BLaER1 (cell line): ENCODE measurements at regions not wholly inside any gene's neighbourhood (a gene's known extent, or its start where the extent isn't known, plus 50 kb on each side); places are given as distances from the start of the nearest gene placed in this dataset.

ENCODE experiments used
- H3K27ac ChIP-seq: shearing (Covaris generic); formaldehyde crosslinking; 2 replicates; pipeline ENCODE4 v1.8.1; 2022
- H3K27me3 ChIP-seq: shearing (Covaris generic); formaldehyde crosslinking; 2 replicates; pipeline ENCODE4 v1.8.1; 2022
- H3K36me3 ChIP-seq: shearing (Covaris generic); formaldehyde crosslinking; 2 replicates; pipeline ENCODE4 v1.8.1; 2022
- H3K4me1 ChIP-seq: shearing (Covaris generic); formaldehyde crosslinking; 2 replicates; pipeline ENCODE4 v1.8.1; 2022
- H3K4me2 ChIP-seq: shearing (Covaris generic); formaldehyde crosslinking; 2 replicates; pipeline ENCODE4 v1.8.1; 2022
- H3K4me3 ChIP-seq: shearing (Covaris generic); formaldehyde crosslinking; 2 replicates; pipeline ENCODE4 v1.8.1; 2022
- H3K9ac ChIP-seq: shearing (Covaris generic); formaldehyde crosslinking; 2 replicates; pipeline ENCODE4 v1.8.1; 2022
- H3K9me3 ChIP-seq: shearing (Covaris generic); formaldehyde crosslinking; 2 replicates; pipeline ENCODE4 v1.8.1; 2022
- H4K20me1 ChIP-seq: shearing (Covaris generic); formaldehyde crosslinking; 2 replicates; pipeline ENCODE4 v1.8.1; 2022
- Cebpa-rat ChIP-seq: shearing (Covaris generic); IDR thresholded peaks from 2 replicates; pipeline ENCODE4 v1.8.1; 2022

GRCh38 chr4:32251926-32252325 lies 1531.8 kb downstream of the PCDH7 start:
- H3K27me3 ChIP-seq = no peaks in the 10 kb centered on the region
- H3K4me1 ChIP-seq = no peaks in the 10 kb centered on the region
- no peak overlapping the region for H3K9ac ChIP-seq
- H3K9me3 ChIP-seq = no peaks in the 10 kb centered on the region
- no peak overlapping the region for H3K27ac ChIP-seq
- TF ChIP-seq Cebpa-rat = no peak
- H3K36me3 ChIP-seq = no peaks in the 10 kb centered on the region
- H4K20me1 ChIP-seq = no peaks in the 10 kb centered on the region
- no peak overlapping the region for H3K4me3 ChIP-seq
- H3K4me2 ChIP-seq = no peak overlapping the region

GRCh38 chr4:32254216-32254615 lies 1534.0 kb downstream of the PCDH7 start:
- H4K20me1 ChIP-seq = no peaks in the 10 kb centered on the region
- H3K4me2 ChIP-seq = no peak overlapping the region
- no peaks in the 10 kb centered on the region for H3K4me1 ChIP-seq

GRCh38 chr4:32258986-32259385 lies 1538.8 kb downstream of the PCDH7 start:
- H3K4me3 ChIP-seq = no peak overlapping the region
- no peaks in the 10 kb centered on the region for H3K36me3 ChIP-seq
- H3K9ac ChIP-seq = no peak overlapping the region
- no peaks in the 10 kb centered on the region for H4K20me1 ChIP-seq
- no peaks in the 10 kb centered on the region for H3K9me3 ChIP-seq
- TF ChIP-seq Cebpa-rat = no peak
- H3K4me1 ChIP-seq = no peaks in the 10 kb centered on the region
- H3K4me2 ChIP-seq = no peak overlapping the region
- H3K27ac ChIP-seq = no peak overlapping the region
- no peaks in the 10 kb centered on the region for H3K27me3 ChIP-seq

More at GRCh38 chr4:32254216-32254615, 1534.0 kb downstream of the PCDH7 start:
- Histone ChIP-seq H3K4me3 (no peak overlapping the region), H3K36me3 (no peaks in the 10 kb centered on the region), H3K9ac (no peak overlapping the region), H3K9me3 (no peaks in the 10 kb centered on the region), H3K27ac (no peak overlapping the region), H3K27me3 (no peaks in the 10 kb centered on the region)
- TF ChIP-seq Cebpa-rat = no peak

GRCh38 chr4:32261196-32261595 lies 1541.0 kb downstream of the PCDH7 start:
- H3K4me1 ChIP-seq = no peaks in the 10 kb centered on the region
- H3K36me3 ChIP-seq = no peaks in the 10 kb centered on the region
- H3K9me3 ChIP-seq = no peaks in the 10 kb centered on the region
- no peaks in the 10 kb centered on the region for H4K20me1 ChIP-seq
- no peak overlapping the region for H3K9ac ChIP-seq
- H3K27ac ChIP-seq = no peak overlapping the region
- H3K4me2 ChIP-seq = no peak overlapping the region
- H3K4me3 ChIP-seq = no peak overlapping the region
- TF ChIP-seq Cebpa-rat = no peak
- no peaks in the 10 kb centered on the region for H3K27me3 ChIP-seq

GRCh38 chr4:32268863-32269262 lies 1548.7 kb downstream of the PCDH7 start:
- Histone ChIP-seq H3K27me3 (no peaks in the 10 kb centered on the region), H3K36me3 (no peaks in the 10 kb centered on the region), H3K4me3 (no peak overlapping the region), H4K20me1 (no peaks in the 10 kb centered on the region), H3K9me3 (no peaks in the 10 kb centered on the region; the same call in 1 of the 2 replicates), H3K27ac (no peak overlapping the region), H3K4me1 (no peaks in the 10 kb centered on the region), H3K9ac (no peak overlapping the region), H3K4me2 (no peak overlapping the region)
- TF ChIP-seq Cebpa-rat = no peak

GRCh38 chr4:32290102-32290501 lies 1569.9 kb downstream of the PCDH7 start:
- no peak overlapping the region for H3K4me3 ChIP-seq
- TF ChIP-seq Cebpa-rat = no peak
- H3K9me3 ChIP-seq = peaks cover 13% of the 10 kb centered on the region
- no peak overlapping the region for H3K4me2 ChIP-seq
- no peaks in the 10 kb centered on the region for H3K4me1 ChIP-seq
- no peak overlapping the region for H3K27ac ChIP-seq
- no peaks in the 10 kb centered on the region for H3K36me3 ChIP-seq
- H3K9ac ChIP-seq = no peak overlapping the region
- H4K20me1 ChIP-seq = no peaks in the 10 kb centered on the region
- no peaks in the 10 kb centered on the region for H3K27me3 ChIP-seq

GRCh38 chr4:32318926-32319325 lies 1598.8 kb downstream of the PCDH7 start:
- Histone ChIP-seq H4K20me1 (no peaks in the 10 kb centered on the region), H3K4me1 (no peaks in the 10 kb centered on the region), H3K27ac (no peak overlapping the region), H3K9me3 (peaks cover 15% of the 10 kb centered on the region), H3K4me3 (no peak overlapping the region), H3K4me2 (no peak overlapping the region), H3K9ac (no peak overlapping the region), H3K27me3 (no peaks in the 10 kb centered on the region), H3K36me3 (no peaks in the 10 kb centered on the region)
- no peak for TF ChIP-seq Cebpa-rat

- TF ChIP-seq Cebpa-rat = no peak
Measured at GRCh38 chr4:32321421-32321820, 1601.3 kb downstream of the PCDH7 start.

GRCh38 chr4:32334759-32335158 lies 1614.6 kb downstream of the PCDH7 start:
- H3K4me3 ChIP-seq = no peak overlapping the region
- H3K9me3 ChIP-seq = no peaks in the 10 kb centered on the region
- no peaks in the 10 kb centered on the region for H3K36me3 ChIP-seq
- H4K20me1 ChIP-seq = no peaks in the 10 kb centered on the region
- H3K4me1 ChIP-seq = no peaks in the 10 kb centered on the region
- H3K27me3 ChIP-seq = no peaks in the 10 kb centered on the region
- no peak overlapping the region for H3K27ac ChIP-seq
- H3K4me2 ChIP-seq = no peak overlapping the region
- no peak for TF ChIP-seq Cebpa-rat
- H3K9ac ChIP-seq = no peak overlapping the region

More at GRCh38 chr4:32321421-32321820, 1601.3 kb downstream of the PCDH7 start:
- no peaks in the 10 kb centered on the region for H3K4me1 ChIP-seq
- no peaks in the 10 kb centered on the region for H3K27me3 ChIP-seq
- no peaks in the 10 kb centered on the region for H4K20me1 ChIP-seq
- no peak overlapping the region for H3K9ac ChIP-seq
- H3K9me3 ChIP-seq = peaks cover 15% of the 10 kb centered on the region
- H3K36me3 ChIP-seq = no peaks in the 10 kb centered on the region
- no peak overlapping the region for H3K4me2 ChIP-seq
- no peak overlapping the region for H3K4me3 ChIP-seq
- H3K27ac ChIP-seq = no peak overlapping the region

GRCh38 chr4:32337403-32337802 lies 1617.2 kb downstream of the PCDH7 start:
- Histone ChIP-seq H3K9ac (no peak overlapping the region), H3K4me1 (no peaks in the 10 kb centered on the region), H4K20me1 (no peaks in the 10 kb centered on the region), H3K4me2 (no peak overlapping the region), H3K4me3 (no peak overlapping the region), H3K27me3 (no peaks in the 10 kb centered on the region), H3K27ac (no peak overlapping the region), H3K9me3 (no peaks in the 10 kb centered on the region), H3K36me3 (no peaks in the 10 kb centered on the region)
- TF ChIP-seq Cebpa-rat = no peak

GRCh38 chr4:32340591-32340990 lies 1620.4 kb downstream of the PCDH7 start:
- Histone ChIP-seq H3K36me3 (no peaks in the 10 kb centered on the region), H3K27ac (no peak overlapping the region), H3K27me3 (no peaks in the 10 kb centered on the region), H3K4me2 (no peak overlapping the region), H4K20me1 (no peaks in the 10 kb centered on the region), H3K4me1 (no peaks in the 10 kb centered on the region), H3K9ac (no peak overlapping the region), H3K9me3 (no peaks in the 10 kb centered on the region), H3K4me3 (no peak overlapping the region)
- no peak for TF ChIP-seq Cebpa-rat
